Endothelial cell of umbilical vein (primary cell): ENCODE measurements at regions not wholly inside any gene's neighbourhood (a gene's known extent, or its start where the extent isn't known, plus 50 kb on each side); places are given as distances from the start of the nearest gene placed in this dataset.

Experiments
- BruUV-seq: library from RNA; stranded (reverse); fragments of 400-500 nt; replicated peaks from 2 replicates; lab custom pipeline; 2021; lab: Mats Ljungman, UMichigan
- CTCF ChIA-PET: fragments of 300-600, 350-600 bp; sonication (Branson Sonifier 250); formaldehyde crosslinking; loops from one replicate; lab custom pipeline; 2021; ENCODE audit warnings: antibody characterized with exemption, inconsistent platforms; lab: Charles Lee
- POLR2A ChIA-PET: fragments of 300-600, 350-600 bp; sonication (Branson Sonifier 250); formaldehyde crosslinking; loops from one replicate; lab custom pipeline; 2021; ENCODE audit warnings: antibody characterized with exemption, inconsistent platforms; lab: Charles Lee
- DNase-seq: peaks from one replicate; pipeline ENCODE4 v3.0.0-alpha.2; 2011; ENCODE audit warnings: low read depth, low spot score
- FAIRE-seq: peaks from 2 replicates; lab custom pipeline; 2011; peaks lifted over from hg19 to GRCh38; lab: Jason Lieb, UNC
- H2AFZ ChIP-seq: 2 replicates; pipeline ENCODE4 v1.6.0; 2012; ENCODE audit warnings: low read depth, low read length, control low read depth, inconsistent platforms
- H3K27ac ChIP-seq: 2 replicates; pipeline ENCODE4 v1.5.1; 2011; ENCODE audit warnings: low read depth, mild to moderate bottlenecking, control low read depth, low read length, moderate library complexity; ENCODE audit not compliant: insufficient read depth
- H3K27me3 ChIP-seq, 2 experiments: 2 replicates each; pipeline versions ENCODE4 v1.6.0 to v1.6.1; 2011; ENCODE audit warnings: low read length in 2 of 2, mixed read lengths in 1 of 2; ENCODE audit not compliant: control insufficient read depth in 2 of 2, insufficient read depth in 2 of 2
- H3K36me3 ChIP-seq, 2 experiments: 2 replicates in 1 of 2; 3 replicates in 1 of 2; pipeline ENCODE4 v1.5.1; 2011; ENCODE audit warnings: low read length in 2 of 2, mild to moderate bottlenecking in 1 of 2, moderate library complexity in 1 of 2; ENCODE audit not compliant: control insufficient read depth in 2 of 2, insufficient read depth in 2 of 2; ENCODE audit errors: extremely low read depth in 1 of 2
- H3K4me1 ChIP-seq: 3 replicates; pipeline ENCODE4 v1.5.1; 2011; ENCODE audit warnings: mild to moderate bottlenecking, low read length; ENCODE audit not compliant: control insufficient read depth, insufficient read depth; ENCODE audit errors: extremely low read depth
- H3K4me2 ChIP-seq: 2 replicates; pipeline ENCODE4 v1.6.1; 2011; ENCODE audit warnings: low read length, control low read depth, mixed read lengths; ENCODE audit not compliant: insufficient read depth
- H3K4me3 ChIP-seq, 3 experiments: fragments of 200-600 bp in 1 of 3; sonication (generic), shearing (Covaris generic) in 1 of 3; replicated peaks in 1 of 3; 2 replicates each; pipeline ENCODE4 v1.5.1; 2011 to 2016; ENCODE audit warnings: control low read depth in 3 of 3, low read length in 3 of 3, mild to moderate bottlenecking in 2 of 3, inconsistent platforms in 1 of 3, low read depth in 1 of 3, moderate library complexity in 1 of 3; ENCODE audit not compliant: insufficient read depth in 1 of 3
- H3K79me2 ChIP-seq: 2 replicates; pipeline ENCODE4 v1.6.0; 2012; ENCODE audit warnings: low read length, inconsistent platforms; ENCODE audit not compliant: control insufficient read depth, insufficient read depth
- H3K9ac ChIP-seq: replicated peaks from 2 replicates; pipeline ENCODE3; 2011; ENCODE audit warnings: low read length, control low read depth; ENCODE audit not compliant: insufficient read depth; ENCODE audit errors: extremely low read depth
- H3K9me1 ChIP-seq: replicated peaks from 3 replicates; pipeline ENCODE4 v1.6.0; 2011; ENCODE audit warnings: mild to moderate bottlenecking, low read length; ENCODE audit not compliant: control insufficient read depth, insufficient read depth; ENCODE audit errors: extremely low read depth
- H3K9me3 ChIP-seq: replicated peaks from 2 replicates; pipeline ENCODE4 v1.5.1; 2012; ENCODE audit warnings: low read length, inconsistent platforms; ENCODE audit not compliant: control insufficient read depth, insufficient read depth
- H4K20me1 ChIP-seq: replicated peaks from 2 replicates; pipeline ENCODE3; 2011; ENCODE audit warnings: mild to moderate bottlenecking, low read length; ENCODE audit not compliant: control insufficient read depth, insufficient read depth; ENCODE audit errors: extremely low read depth
- EZH2 ChIP-seq: IDR thresholded peaks from 2 replicates; pipeline ENCODE4 v1.6.1; 2012; ENCODE audit warnings: borderline replicate concordance, low read depth, mild to moderate bottlenecking, moderate library complexity, low read length, inconsistent platforms; ENCODE audit not compliant: severe bottlenecking
- FOS ChIP-seq: IDR thresholded peaks from 2 replicates; pipeline ENCODE4 v1.6.1; 2011; ENCODE audit warnings: mild to moderate bottlenecking, low read length, moderate library complexity, borderline replicate concordance; ENCODE audit not compliant: insufficient read depth
- GATA2 ChIP-seq: IDR thresholded peaks from 2 replicates; pipeline ENCODE4 v1.7.0; 2011; ENCODE audit warnings: low read depth, mild to moderate bottlenecking, moderate library complexity, mixed read lengths, low read length; ENCODE audit not compliant: insufficient read length, insufficient read depth
- MYC ChIP-seq: IDR thresholded peaks from one replicate; pipeline ENCODE4 v1.6.1; 2011; ENCODE audit warnings: mild to moderate bottlenecking, low read depth, low read length
- POLR2A ChIP-seq: IDR thresholded peaks from 2 replicates; pipeline ENCODE4 v1.6.1; 2012; ENCODE audit warnings: low read depth, mild to moderate bottlenecking, control low read depth, low read length
- POLR2AphosphoS5 ChIP-seq: IDR thresholded peaks from 2 replicates; pipeline ENCODE4 v1.6.1; 2012; ENCODE audit warnings: low read depth, mild to moderate bottlenecking, control low read depth, low read length, moderate library complexity; ENCODE audit not compliant: insufficient read depth
- dilution Hi-C: fragments of 300-500 bp; cut with MboI; formaldehyde crosslinking; loops from one replicate; pipeline ENCODE4 v1.15.0; 2019; ENCODE audit warnings: low sequenced_read_pairs; ENCODE audit not compliant: extremely low pct_ligation_motif_present
- intact Hi-C: fragments of 100-400 bp; cut with micrococcal nuclease; formaldehyde crosslinking; loops from one replicate; pipeline ENCODE4 v1.10.0; 2022
- TF ChIP-seq, protein P1 (sequence below): IDR thresholded peaks from 2 replicates; pipeline ENCODE4 v1.6.1; 2011; ENCODE audit not compliant: insufficient read depth, insufficient read length
- TF ChIP-seq, protein P2 (sequence below), 2 donors: IDR thresholded peaks; 1 replicate in 1 of 2; 2 replicates in 1 of 2; pipeline ENCODE4 v1.5.1; 2011; ENCODE audit warnings: low read length in 2 of 2, mild to moderate bottlenecking in 2 of 2, moderate library complexity in 2 of 2, control low read depth in 1 of 2, inconsistent platforms in 1 of 2, low read depth in 1 of 2; ENCODE audit not compliant: insufficient read depth in 1 of 2; ENCODE audit errors: extremely low read depth in 1 of 2

DNA sequence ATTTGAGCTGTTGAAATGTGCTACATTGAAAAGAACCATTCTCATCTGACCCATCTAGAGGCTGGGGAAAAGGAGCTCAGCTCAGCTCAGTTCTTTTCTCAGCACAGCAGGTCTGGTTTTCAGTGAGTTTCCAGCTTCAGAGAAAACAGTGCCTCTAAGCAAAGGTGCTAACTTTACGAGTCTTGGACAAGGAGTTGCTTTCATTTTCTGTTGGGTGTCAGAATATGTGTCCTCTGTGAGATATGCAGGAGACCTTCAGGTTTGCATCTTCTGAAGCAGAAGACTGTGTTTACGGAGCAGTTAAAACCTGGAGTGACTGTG, 321.3 kb upstream of the USP24 start:
- H3K27me3 ChIP-seq = no peaks in the 10 kb centered on the region
- no peaks in the 10 kb centered on the region for H3K9me1 ChIP-seq
- no peaks in the 10 kb centered on the region for H3K4me1 ChIP-seq
- no peaks in the 10 kb centered on the region for H3K36me3 ChIP-seq
- no peak overlapping the region for H3K4me2 ChIP-seq
- no peak for FAIRE-seq
- H3K79me2 ChIP-seq = no peaks in the 10 kb centered on the region
- BruUV-seq = no TSS peak
- H4K20me1 ChIP-seq = no peaks in the 10 kb centered on the region
- CTCF ChIA-PET = interaction anchor here (1.7 kb wide), 1 partner anchor 12 kb away, joined by 4 read pairs; no protein-coding TSS in a partner anchor
- dilution Hi-C loops (no loop called here), intact Hi-C loops (no loop called here)
- no peak for DNase-seq
- H3K4me3 ChIP-seq = no peak overlapping the region
- no peak overlapping the region for H3K9ac ChIP-seq
- no peaks in the 10 kb centered on the region for H3K9me3 ChIP-seq
- POLR2A ChIA-PET = no interaction called here
- no peak overlapping the region for H3K27ac ChIP-seq
- no peak for TF ChIP-seq FOS
- TF ChIP-seq, protein P1, sequence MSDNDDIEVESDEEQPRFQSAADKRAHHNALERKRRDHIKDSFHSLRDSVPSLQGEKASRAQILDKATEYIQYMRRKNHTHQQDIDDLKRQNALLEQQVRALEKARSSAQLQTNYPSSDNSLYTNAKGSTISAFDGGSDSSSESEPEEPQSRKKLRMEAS = no peak
- no peak for TF ChIP-seq POLR2A
- no peak for TF ChIP-seq POLR2AphosphoS5
- TF ChIP-seq, protein P2, sequence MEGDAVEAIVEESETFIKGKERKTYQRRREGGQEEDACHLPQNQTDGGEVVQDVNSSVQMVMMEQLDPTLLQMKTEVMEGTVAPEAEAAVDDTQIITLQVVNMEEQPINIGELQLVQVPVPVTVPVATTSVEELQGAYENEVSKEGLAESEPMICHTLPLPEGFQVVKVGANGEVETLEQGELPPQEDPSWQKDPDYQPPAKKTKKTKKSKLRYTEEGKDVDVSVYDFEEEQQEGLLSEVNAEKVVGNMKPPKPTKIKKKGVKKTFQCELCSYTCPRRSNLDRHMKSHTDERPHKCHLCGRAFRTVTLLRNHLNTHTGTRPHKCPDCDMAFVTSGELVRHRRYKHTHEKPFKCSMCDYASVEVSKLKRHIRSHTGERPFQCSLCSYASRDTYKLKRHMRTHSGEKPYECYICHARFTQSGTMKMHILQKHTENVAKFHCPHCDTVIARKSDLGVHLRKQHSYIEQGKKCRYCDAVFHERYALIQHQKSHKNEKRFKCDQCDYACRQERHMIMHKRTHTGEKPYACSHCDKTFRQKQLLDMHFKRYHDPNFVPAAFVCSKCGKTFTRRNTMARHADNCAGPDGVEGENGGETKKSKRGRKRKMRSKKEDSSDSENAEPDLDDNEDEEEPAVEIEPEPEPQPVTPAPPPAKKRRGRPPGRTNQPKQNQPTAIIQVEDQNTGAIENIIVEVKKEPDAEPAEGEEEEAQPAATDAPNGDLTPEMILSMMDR (IDR thresholded peaks at IDR 0.05; ENCODE audit: extremely low read depth in 1 of 2, insufficient read depth in 1 of 2, low read depth in 1 of 2, low read length in 2 of 2) = no peak
- no peak for TF ChIP-seq GATA2
- TF ChIP-seq MYC = no peak
- TF ChIP-seq EZH2 = no peak
- no peak overlapping the region for H2AFZ ChIP-seq
